SU-DHL-6 (cell line): ENCODE measurements at regions not wholly inside any gene's neighbourhood (a gene's known extent, or its start where the extent isn't known, plus 50 kb on each side); places are given as distances from the start of the nearest gene placed in this dataset.
"Not testable (repeated sequence)": the region's sequence is repeated elsewhere in the genome, so short reads cannot be mapped to it uniquely, and the experiment has no call there.

Experiments used
- H2AFZ ChIP-seq: fragments of 200-600 bp; sonication (generic); 2 replicates; pipeline ENCODE4 v1.6.1; 2014; ENCODE audit warnings: low read depth, mild to moderate bottlenecking, moderate library complexity, mixed read lengths, antibody characterized with exemption, low read length; ENCODE audit not compliant: severe bottlenecking
- H3F3A ChIP-seq: fragments of 200-600 bp; shearing (Covaris generic); 2 replicates; pipeline ENCODE4 v1.6.0; 2016; ENCODE audit warnings: antibody characterized with exemption, mild to moderate bottlenecking; ENCODE audit not compliant: insufficient read depth
- H3K27ac ChIP-seq: fragments of 200-600 bp; sonication (generic); 2 replicates; pipeline ENCODE4 v1.5.1; 2016; ENCODE audit warnings: low read depth, mild to moderate bottlenecking, low read length, moderate library complexity, mixed read lengths
- H3K27me3 ChIP-seq: fragments of 200-600 bp; sonication (generic), shearing (Covaris generic); 2 replicates; pipeline ENCODE4 v1.6.0; 2014; ENCODE audit warnings: mild to moderate bottlenecking, low read length
- H3K36me3 ChIP-seq: fragments of 200-600 bp; sonication (generic); 2 replicates; pipeline ENCODE4 v1.6.1; 2014; ENCODE audit warnings: mild to moderate bottlenecking, low read length, mixed read lengths
- H3K4me2 ChIP-seq: fragments of 300-600, 200-600 bp; shearing (Covaris generic), sonication (generic); 2 replicates; pipeline ENCODE4 v1.6.0; 2014; ENCODE audit warnings: low read length, low read depth, mild to moderate bottlenecking; ENCODE audit not compliant: poor library complexity, severe bottlenecking
- H3K4me3 ChIP-seq: fragments of 200-600 bp; sonication (generic); 2 replicates; pipeline ENCODE4 v1.5.1; 2014; ENCODE audit warnings: antibody characterized with exemption, low read length, mild to moderate bottlenecking, mixed read lengths; ENCODE audit not compliant: insufficient read depth, poor library complexity, severe bottlenecking
- H3K79me2 ChIP-seq: fragments of 200-600 bp; sonication (generic); 2 replicates; pipeline ENCODE4 v1.6.1; 2014; ENCODE audit warnings: mild to moderate bottlenecking, low read length, moderate library complexity; ENCODE audit not compliant: insufficient read depth
- H3K9ac ChIP-seq: fragments of 200-600 bp; sonication (generic); 2 replicates; pipeline ENCODE4 v1.7.0; 2014; ENCODE audit warnings: mild to moderate bottlenecking, low read length
- H3K9me2 ChIP-seq: fragments of 200-600 bp; sonication (generic); replicated peaks from 2 replicates; pipeline ENCODE4 v1.6.1; 2014; ENCODE audit warnings: low read length; ENCODE audit not compliant: insufficient read depth
- H3K9me3 ChIP-seq: fragments of 200-600 bp; sonication (generic); 2 replicates; pipeline ENCODE4 v1.6.1; 2014; ENCODE audit warnings: low read length, mixed read lengths; ENCODE audit not compliant: insufficient read depth
- H4K20me1 ChIP-seq: fragments of 200-600 bp; sonication (generic); 2 replicates; pipeline ENCODE4 v1.6.1; 2014; ENCODE audit warnings: low read depth, mild to moderate bottlenecking, antibody characterized with exemption, low read length, moderate library complexity, mixed read lengths
- CTCF ChIP-seq: fragments of 200-600 bp; sonication (generic); IDR thresholded peaks from one replicate; pipeline ENCODE4 v1.5.1; 2017; ENCODE audit warnings: antibody characterized with exemption, mild to moderate bottlenecking, low read length, moderate library complexity; ENCODE audit not compliant: insufficient read depth, poor library complexity, severe bottlenecking
- EZH2phosphoT487 ChIP-seq: fragments of 200-600 bp; sonication (generic), shearing (Covaris generic); conservative IDR thresholded peaks from 2 replicates; pipeline ENCODE4 v1.6.1; 2018; ENCODE audit warnings: mild to moderate bottlenecking, antibody characterized with exemption, low read length, moderate library complexity, mixed read lengths

DNA sequence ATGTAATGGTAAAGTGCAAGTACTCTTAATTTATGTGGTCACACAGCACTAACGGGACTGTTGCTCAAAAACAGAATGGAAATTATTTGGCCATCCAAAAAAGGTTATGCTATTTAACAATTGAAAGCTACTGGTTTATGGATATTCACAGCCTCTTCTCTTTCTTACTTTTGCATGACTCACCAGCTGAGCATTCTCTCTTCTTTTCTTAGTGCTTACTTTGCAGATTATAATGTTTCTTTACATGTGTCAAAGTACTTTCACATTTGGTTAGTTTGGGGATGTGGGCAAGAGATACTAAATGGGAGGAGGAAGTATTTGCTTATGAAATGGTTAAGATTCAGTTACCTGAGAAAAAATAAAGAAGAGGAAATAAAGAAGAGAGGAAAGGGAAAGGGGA lies 610.5 kb downstream of the HTR1B start:
- TF ChIP-seq EZH2phosphoT487 (no peak), CTCF (no peak)
- Histone ChIP-seq H3K4me3 (no peak overlapping the region), H3K9me2 (no peaks in the 10 kb centered on the region), H3F3A (no peaks in the 10 kb centered on the region), H3K36me3 (no peaks in the 10 kb centered on the region), H3K9ac (no peak overlapping the region), H3K27me3 (no peaks in the 10 kb centered on the region), H2AFZ (no peak overlapping the region), H3K79me2 (no peaks in the 10 kb centered on the region), H3K4me2 (no peak overlapping the region), H3K9me3 (no peaks in the 10 kb centered on the region), H3K27ac (no peak overlapping the region), H4K20me1 (no peaks in the 10 kb centered on the region)

DNA sequence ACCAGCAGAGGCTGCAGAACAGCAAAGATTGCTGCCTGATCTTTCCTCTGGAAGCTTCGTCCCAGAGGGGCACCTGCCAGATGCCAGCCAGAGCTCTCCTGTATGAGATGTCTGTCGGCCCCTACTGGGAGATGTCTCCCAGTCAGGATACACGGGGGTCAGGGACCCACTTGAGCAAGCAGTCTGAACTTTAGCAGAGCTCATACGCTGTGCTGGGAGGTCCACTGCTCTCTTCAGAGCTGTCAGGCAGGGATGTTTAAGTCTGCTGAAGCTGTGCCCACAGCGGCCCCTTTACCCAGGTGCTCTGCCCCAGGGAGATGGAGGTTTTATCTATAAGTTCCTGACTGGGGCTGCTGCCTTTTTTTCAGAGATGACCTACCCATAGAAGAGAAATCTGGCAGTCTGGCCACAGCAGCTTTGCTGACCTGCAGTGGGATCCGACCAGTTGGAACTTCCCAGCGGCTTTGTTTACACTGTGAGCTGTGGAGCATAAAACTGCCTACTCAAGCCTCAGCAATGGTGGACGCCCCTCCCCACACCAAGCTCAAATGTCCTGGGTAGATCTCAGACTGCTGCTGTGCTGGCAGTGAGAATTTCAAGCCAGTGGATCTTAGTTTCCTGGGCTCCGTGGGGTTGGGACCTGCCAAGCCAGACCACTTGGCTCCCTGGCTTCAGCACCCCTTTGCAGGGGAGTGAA lies 613.9 kb downstream of the HTR1B start:
- not testable (repeated sequence) for H3K9ac ChIP-seq, H3K4me2 ChIP-seq, H2AFZ ChIP-seq

DNA sequence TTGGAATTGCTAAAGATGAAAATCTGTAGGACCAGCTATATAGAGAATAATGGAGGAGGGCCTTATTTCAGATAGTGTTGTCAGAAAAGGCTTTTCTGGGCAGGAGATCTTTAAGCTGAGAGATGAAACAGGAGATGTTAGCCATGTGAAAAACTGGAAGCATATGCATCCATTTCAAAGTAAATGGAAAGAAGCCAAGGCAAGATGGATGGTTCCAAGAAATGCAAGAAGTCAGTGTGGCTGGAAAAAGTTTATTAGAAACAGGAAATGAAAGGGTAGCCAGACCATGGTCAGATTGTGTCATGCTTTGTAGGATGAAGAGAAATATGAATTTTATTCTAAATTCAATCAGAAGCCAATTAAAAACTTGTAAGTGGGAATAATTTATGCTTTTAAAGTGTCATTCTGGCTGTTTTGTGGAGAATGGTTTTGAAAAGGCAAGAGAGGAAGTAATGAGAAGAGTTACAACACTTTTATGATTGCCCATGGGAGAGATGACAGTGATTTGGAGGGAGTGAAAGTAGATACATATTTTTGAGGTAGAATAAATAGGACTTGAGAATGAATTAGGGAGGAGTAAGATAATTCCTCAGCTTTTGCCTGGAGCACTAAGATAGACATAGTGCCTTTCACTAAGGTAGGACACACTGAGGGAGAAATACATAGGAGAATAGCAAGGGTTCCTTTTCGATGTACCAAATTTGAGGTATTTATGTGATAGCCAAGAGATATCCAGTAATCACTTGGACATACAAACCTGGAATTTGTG lies 620.1 kb downstream of the HTR1B start:
- Histone ChIP-seq H3K9me3 (no peaks in the 10 kb centered on the region), H4K20me1 (no peaks in the 10 kb centered on the region), H3K36me3 (no peaks in the 10 kb centered on the region), H3K27ac (no peak overlapping the region), H3K4me2 (no peak overlapping the region), H3K9me2 (no peaks in the 10 kb centered on the region), H3K4me3 (no peak overlapping the region), H3K27me3 (no peaks in the 10 kb centered on the region), H3F3A (no peaks in the 10 kb centered on the region), H3K9ac (no peak overlapping the region), H3K79me2 (no peaks in the 10 kb centered on the region), H2AFZ (no peak overlapping the region)
- TF ChIP-seq CTCF = no peak
- no peak for TF ChIP-seq EZH2phosphoT487

More for the DNA sequence above, 613.9 kb downstream of the HTR1B start:
- not testable (repeated sequence) for H3K27ac ChIP-seq, H3K4me3 ChIP-seq, H3K79me2 ChIP-seq, H3K27me3 ChIP-seq, H3K9me3 ChIP-seq, H3F3A ChIP-seq, H3K36me3 ChIP-seq, H4K20me1 ChIP-seq, H3K9me2 ChIP-seq

DNA sequence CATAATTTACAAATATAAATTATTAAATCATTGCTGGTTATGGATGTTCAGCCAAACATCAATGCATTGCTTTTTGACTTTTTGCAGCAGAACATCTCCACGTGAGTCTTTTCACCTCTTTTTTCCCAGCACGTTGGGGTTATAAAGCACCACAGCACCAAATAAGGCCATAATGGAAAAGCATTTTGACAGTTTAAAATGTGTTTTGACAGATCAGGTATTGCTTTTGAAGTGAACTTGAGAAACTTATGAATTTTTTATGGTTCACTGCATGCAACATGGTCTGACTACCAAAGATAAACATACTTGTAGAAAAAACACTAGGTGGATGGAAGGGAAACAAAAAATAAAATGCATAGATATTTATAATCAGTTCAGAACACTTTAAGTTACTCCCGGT lies 622.4 kb downstream of the HTR1B start:
- no peak overlapping the region for H3K9ac ChIP-seq
- no peaks in the 10 kb centered on the region for H4K20me1 ChIP-seq
- no peaks in the 10 kb centered on the region for H3K9me2 ChIP-seq
- H3K27me3 ChIP-seq = no peaks in the 10 kb centered on the region
- H3K27ac ChIP-seq = no peak overlapping the region
- H3F3A ChIP-seq = no peaks in the 10 kb centered on the region
- H3K4me2 ChIP-seq = no peak overlapping the region
- TF ChIP-seq EZH2phosphoT487 (no peak), CTCF (no peak)
- no peaks in the 10 kb centered on the region for H3K9me3 ChIP-seq
- no peaks in the 10 kb centered on the region for H3K79me2 ChIP-seq
- no peaks in the 10 kb centered on the region for H3K36me3 ChIP-seq
- no peak overlapping the region for H3K4me3 ChIP-seq
- no peak overlapping the region for H2AFZ ChIP-seq
